GM18861 (cell line): ENCODE measurements at regions not wholly inside any gene's neighbourhood (a gene's known extent, or its start where the extent isn't known, plus 50 kb on each side); places are given as distances from the start of the nearest gene placed in this dataset.
"Not testable (repeated sequence)": the region's sequence is repeated elsewhere in the genome, so short reads cannot be mapped to it uniquely, and the experiment has no call there.

Experiments used
- ATAC-seq: cut with Tn5 transposase; IDR thresholded peaks from one replicate; pipeline ENCODE4 v1.9.1; 2021; ENCODE audit not compliant: unreplicated experiment

DNA sequence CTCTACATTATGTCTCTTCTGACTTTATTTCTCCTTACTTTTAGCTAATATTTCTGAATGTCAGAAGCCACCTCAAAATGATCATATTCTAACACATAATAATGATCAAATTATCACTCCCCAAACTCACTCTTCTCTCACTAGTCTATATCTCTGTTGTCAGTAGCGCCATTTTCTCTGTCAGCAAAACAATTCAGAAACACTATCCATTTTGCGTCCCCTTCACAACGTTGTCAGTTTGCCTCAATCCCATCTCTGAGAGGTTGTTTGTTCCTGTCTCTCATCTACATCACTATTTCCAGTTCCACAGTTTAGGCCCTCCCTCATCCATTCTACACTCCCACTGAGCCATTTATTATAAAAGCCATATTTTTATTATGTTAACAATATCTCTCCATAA, 1376.3 kb upstream of the ACVR2A start:
- ATAC-seq, result no peak

- no peak for ATAC-seq
Observed at GRCh38 chr2:146467425-146467824, 1377.4 kb upstream of the ACVR2A start.

DNA sequence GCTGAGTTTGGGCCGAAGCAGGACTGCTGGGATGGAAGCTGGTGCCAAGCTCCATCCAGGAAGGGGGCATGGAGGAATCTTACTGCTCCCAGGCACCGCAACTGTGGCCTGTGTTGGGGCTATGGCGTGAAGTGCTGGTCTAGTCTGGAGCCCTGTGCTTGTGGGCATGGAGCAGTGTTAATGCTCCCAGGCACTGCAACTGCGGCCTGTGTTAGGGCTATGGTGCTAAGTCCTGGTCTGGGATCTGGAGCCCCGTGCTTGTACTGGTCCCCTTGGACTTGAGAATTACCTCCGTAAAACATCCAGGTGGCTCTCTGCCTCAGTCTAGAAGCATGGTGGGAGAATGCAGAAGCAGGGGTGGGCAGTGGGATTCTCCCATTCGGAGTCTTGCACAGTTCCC, 1379.4 kb upstream of the ACVR2A start:
- no peak for ATAC-seq

- ATAC-seq, result no peak
Observed at GRCh38 chr2:146461068-146461467, 1383.8 kb upstream of the ACVR2A start.

GRCh38 chr2:146458585-146458984, 1386.2 kb upstream of the ACVR2A start:
- ATAC-seq, result no peak

GRCh38 chr2:146457221-146457620, 1387.6 kb upstream of the ACVR2A start:
- no peak for ATAC-seq

DNA sequence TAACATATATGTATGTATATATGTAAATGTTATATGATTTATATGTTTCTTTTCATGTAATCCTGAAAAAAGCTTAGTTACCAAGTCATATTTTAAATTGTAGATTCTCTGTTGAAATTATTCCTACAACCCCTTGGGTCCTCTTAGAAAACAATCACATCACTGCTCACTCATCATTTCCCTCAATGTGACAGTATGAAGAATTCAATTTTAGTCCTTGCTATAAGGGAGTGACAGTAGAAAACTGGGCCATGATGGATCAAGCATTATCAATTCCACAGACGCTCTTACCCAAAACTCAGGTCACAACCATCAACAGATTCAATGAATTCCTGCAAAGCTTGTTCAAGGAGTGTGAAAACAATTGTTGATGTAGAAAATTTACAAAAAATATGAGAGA, 1389.5 kb upstream of the ACVR2A start:
- no peak for ATAC-seq

DNA sequence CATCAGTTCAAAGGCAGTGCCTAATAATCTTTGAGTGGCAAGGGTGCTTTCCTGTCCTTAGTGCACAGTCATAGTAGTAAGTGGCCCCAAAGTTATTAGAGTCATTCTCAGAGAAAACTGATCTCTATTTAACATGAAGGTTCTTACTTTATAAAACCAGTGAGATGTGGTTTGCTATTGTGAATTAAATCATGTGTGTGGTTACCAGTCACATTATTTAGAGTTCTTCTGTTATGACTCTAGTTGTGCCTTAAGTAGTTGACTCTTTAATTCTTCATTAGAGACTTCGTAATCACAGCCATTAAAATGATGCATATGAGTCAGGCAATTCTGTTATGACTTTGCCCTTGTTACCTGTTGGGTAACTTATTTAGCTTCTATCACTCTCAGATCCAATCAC, 1392.9 kb upstream of the ACVR2A start:
- ATAC-seq, result peak; percentile 79

GRCh38 chr2:146450131-146450530, 1394.7 kb upstream of the ACVR2A start:
- ATAC-seq, result no peak

DNA sequence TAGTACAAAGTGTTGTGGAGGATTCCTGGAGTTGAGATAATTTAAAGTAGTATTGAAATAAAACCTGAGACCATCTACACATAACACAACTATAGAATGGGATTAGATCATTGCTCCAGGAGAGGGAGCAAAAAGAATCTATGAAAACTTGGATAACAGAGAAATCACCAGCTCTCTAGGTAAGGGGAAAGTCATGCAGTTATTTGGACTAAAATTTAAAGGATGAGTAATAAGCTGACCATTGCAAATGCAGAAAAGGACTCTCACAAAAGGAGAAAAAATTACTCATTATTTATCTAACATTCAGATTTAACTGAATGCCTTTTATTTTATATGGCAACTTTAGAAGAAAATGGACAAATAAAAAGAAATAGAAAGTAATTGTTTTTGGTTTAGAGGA, 1399.8 kb upstream of the ACVR2A start:
- ATAC-seq, result no peak

- no peak for ATAC-seq
Observed at GRCh38 chr2:146444085-146444484, 1400.7 kb upstream of the ACVR2A start.

GRCh38 chr2:146438246-146438645, 1406.6 kb upstream of the ACVR2A start:
- ATAC-seq, result no peak

GRCh38 chr2:146437712-146438111, 1407.1 kb upstream of the ACVR2A start:
- ATAC-seq, result no peak

- no peak for ATAC-seq
Observed at GRCh38 chr2:146433116-146433875, 1411.5 kb upstream of the ACVR2A start.

- ATAC-seq, result no peak
Observed at GRCh38 chr2:146429366-146429765, 1415.5 kb upstream of the ACVR2A start.

DNA sequence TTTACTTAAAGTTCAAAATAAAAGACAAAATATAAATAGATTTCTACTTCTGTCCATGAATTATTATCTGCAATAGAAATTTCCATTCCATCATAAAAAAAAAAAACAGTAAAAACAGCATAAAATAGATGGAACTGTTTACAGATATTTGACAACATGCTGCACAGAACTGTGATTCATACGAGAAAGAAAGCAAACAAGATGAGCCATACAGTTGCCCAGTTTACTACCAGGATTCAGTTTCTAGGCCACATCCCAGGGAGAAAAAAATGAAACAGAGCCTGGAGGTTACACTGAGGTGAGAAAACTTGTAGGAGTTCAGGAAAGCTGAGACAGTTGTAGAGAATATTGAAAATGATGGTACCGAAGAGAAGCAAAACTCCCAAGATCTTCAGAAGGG, 1426.9 kb upstream of the ACVR2A start:
- no peak for ATAC-seq

GRCh38 chr2:146415291-146415690, 1429.5 kb upstream of the ACVR2A start:
- ATAC-seq, result no peak

DNA sequence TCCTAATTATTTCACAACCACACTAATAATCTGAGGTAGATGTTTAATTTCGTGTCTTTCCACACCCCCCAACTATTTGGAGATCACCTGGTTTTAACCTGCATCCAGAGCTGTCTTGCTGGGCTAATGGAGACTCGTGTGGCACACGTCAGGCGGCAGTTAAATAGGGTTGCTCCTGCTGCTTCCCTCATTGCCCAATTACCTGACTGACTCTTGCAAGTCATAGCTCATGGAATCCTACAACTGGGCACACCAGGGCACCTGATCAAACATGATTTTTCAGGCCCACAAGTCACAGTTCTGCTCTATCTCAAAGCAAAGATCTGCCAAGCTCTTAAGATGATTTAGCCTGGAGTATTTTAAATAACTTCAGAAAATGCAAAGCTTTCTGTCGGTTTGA, 1430.4 kb upstream of the ACVR2A start:
- ATAC-seq, result no peak

DNA sequence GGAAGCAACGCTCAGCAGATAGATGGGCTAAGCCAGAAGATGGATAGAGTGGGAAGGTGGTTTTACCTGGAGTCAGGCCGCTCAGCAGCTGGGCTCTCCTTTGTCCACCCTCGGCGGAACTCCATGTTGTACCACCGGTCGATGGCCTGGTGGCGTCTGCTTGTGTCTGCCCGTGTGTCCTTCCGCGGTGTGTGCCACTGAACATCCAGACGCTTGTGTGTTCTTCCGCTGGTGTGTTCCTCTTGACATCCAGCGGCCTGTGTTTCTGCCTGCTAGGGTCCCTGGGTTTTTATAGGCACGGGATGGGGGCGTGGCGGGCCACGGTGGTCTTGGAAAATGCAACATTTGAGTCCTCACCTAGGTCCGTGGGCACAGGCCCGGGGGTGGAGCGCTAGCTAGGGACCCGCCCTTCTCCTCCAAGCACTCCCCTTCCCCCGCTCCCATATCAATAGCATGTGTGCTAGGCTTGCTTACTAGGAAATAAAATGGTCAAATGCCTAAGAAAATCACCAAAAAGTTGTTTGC, 1431.7 kb upstream of the ACVR2A start:
- ATAC-seq, result no peak

GRCh38 chr2:146412625-146413024, 1432.2 kb upstream of the ACVR2A start:
- ATAC-seq, result no peak

DNA sequence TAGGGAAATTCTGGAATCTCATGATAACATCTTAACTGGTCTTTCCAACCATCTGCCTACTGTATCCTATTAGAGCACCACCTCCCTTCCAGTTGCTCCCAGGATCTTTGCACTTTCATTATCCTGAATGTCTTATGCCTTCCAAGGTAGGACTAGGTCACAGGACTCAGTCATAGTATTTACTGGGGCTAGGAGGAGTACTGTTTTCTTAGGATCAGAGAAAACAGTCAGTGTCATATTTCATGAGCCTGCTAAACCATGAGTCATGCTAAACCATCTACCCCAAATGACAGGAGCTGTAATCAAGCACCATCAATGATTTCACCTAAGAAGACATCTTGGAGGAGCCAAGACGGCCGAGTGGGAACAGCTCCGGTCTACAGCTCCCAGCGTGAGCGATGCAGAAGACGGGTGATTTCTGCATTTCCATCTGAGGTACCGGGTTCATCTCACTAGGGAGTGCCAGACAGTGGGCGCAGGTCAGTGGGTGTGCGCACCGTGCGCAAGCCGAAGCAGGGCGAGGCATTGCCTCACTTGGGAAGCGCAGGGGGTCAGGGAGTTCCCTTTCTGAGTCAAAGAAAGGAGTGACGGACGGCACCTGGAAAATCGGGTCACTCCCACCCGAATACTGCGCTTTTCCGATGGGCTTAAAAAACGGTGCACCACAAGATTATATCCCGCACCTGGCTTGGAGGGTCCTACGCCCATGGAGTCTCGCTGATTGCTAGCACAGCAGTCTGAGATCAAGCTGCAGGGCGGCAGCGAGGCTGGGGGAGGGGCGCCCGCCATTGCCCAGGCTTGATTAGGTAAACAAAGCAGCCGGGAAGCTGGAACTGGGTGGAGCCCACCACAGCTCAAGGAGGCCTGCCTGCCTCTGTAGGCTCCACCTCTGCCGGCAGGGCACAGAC, 1439.2 kb upstream of the ACVR2A start:
- ATAC-seq, result not testable (repeated sequence)
